ENCODE measurements at regions not wholly inside any gene's neighbourhood (a gene's known extent, or its start where the extent isn't known, plus 50 kb on each side); places are given as distances from the start of the nearest gene placed in this dataset.

DNA sequence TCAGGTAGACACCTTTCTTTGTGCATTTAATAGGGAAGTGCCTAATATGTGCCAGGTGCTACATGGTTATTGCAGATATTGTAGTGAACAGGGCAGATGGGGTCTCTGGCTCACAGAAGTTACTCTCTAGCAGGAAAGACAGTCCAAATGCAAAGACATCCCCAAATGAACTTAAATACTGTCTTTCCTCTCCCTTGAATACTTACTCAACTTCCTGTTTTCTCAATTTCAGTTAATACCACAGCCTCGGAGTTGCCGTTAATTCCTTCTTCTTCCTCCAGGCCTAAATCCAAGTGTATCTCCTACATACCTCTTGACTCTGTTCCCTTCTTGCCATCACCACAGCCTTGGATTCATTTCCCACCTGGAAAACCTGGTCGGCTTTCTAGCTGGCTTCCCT, 134.3 kb upstream of the SESN3 start:
- TF ChIP-seq, protein P1, sequence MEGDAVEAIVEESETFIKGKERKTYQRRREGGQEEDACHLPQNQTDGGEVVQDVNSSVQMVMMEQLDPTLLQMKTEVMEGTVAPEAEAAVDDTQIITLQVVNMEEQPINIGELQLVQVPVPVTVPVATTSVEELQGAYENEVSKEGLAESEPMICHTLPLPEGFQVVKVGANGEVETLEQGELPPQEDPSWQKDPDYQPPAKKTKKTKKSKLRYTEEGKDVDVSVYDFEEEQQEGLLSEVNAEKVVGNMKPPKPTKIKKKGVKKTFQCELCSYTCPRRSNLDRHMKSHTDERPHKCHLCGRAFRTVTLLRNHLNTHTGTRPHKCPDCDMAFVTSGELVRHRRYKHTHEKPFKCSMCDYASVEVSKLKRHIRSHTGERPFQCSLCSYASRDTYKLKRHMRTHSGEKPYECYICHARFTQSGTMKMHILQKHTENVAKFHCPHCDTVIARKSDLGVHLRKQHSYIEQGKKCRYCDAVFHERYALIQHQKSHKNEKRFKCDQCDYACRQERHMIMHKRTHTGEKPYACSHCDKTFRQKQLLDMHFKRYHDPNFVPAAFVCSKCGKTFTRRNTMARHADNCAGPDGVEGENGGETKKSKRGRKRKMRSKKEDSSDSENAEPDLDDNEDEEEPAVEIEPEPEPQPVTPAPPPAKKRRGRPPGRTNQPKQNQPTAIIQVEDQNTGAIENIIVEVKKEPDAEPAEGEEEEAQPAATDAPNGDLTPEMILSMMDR (IDR thresholded peaks at IDR 0.05; ENCODE audit: insufficient read depth in 1 of 2, low read depth in 1 of 2, low read length in 1 of 2, severe bottlenecking in 1 of 2, unreplicated experiment in 1 of 2) = no peak
- Mint-ChIP-seq H3K9me3 (ENCODE audit: unreplicated experiment) (peaks cover 16% of the 10 kb centered on the region), H3K27me3 (ENCODE audit: insufficient read depth, unreplicated experiment) (no peaks in the 10 kb centered on the region), H3K4me1 (ENCODE audit: low read depth, unreplicated experiment) (peaks cover 38% of the 10 kb centered on the region), H3K36me3 (ENCODE audit: insufficient read depth, unreplicated experiment) (no peaks in the 10 kb centered on the region), H3K27ac (ENCODE audit: unreplicated experiment) (peak overlapping the region; percentile 80), H3K4me3 (ENCODE audit: unreplicated experiment) (peak overlapping the region; percentile 50)
- Histone ChIP-seq H3K9me3 (no peaks in the 10 kb centered on the region), H3K4me3 (ENCODE audit: low read depth, low read length) (no peak overlapping the region), H3K36me3 (ENCODE audit: control insufficient read depth, insufficient read depth, low read length) (no peaks in the 10 kb centered on the region), H3K4me1 (peaks cover 37% of the 10 kb centered on the region), H3K27me3 (replicated peaks; ENCODE audit: control insufficient read depth, insufficient read depth, low read length) (no peaks in the 10 kb centered on the region)
- no TSS peak for BruUV-seq (replicated peaks)
- intact Hi-C loops (cut with micrococcal nuclease; ENCODE audit: unreplicated experiment) = loop anchor here (2.0 kb wide), 3 partner anchors 83 to 339 kb away; partner anchors contain the start of gene SESN3
- ChIA-PET POLR2A (no interaction called here), CTCF (no interaction called here)
- DNase-seq = no peak

DNA sequence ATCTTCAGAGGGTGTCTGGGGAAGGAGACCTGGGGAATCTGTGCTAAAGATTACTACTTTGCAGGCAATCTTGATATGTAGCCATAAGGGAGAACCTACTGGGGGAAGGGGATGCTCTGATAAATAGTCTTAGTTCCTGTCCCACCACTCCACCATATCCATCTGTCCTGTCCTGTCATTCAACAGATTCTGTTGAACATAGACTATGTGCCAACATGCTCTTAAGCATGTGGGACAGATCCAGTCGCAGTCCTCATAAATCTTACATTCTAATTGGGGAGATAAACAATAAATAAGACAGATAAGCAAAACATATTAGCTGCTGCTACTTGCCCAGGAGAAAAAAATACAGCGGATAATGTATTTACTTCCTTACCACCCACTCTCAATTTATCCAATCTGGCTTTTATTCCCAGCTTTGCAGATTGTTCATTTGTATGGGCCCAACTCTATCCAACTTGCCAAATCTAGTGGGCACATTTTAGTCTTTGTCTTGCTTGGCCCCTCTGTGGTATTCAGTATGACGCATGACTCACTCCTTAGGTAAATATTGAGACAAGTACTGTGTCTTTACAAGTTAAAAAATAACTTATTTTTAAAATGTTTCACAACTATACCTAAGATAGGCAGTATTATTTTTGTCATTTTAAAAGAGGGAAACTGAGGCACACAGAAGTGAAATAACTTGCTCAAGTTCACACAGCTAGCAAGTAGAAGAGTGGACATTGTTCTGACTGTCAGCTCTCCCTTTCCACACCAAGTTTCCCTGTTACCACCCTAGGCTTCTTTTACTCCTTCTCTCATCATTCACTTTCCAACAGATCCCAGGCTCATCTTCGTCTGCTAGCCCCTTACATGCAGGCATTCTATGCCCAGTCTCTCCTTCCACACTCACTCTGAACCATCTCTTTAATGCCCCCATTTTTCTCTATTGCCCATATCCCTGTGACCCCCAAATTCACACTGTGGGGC, 133.6 kb upstream of the SESN3 start:
- Mint-ChIP-seq H3K36me3 (ENCODE audit: insufficient read depth, unreplicated experiment) (no peaks in the 10 kb centered on the region), H3K27ac (ENCODE audit: unreplicated experiment) (peak overlapping the region; percentile 80), H3K27me3 (ENCODE audit: insufficient read depth, unreplicated experiment) (no peaks in the 10 kb centered on the region), H3K9me3 (ENCODE audit: unreplicated experiment) (peaks cover 16% of the 10 kb centered on the region), H3K4me1 (ENCODE audit: low read depth, unreplicated experiment) (peaks cover 38% of the 10 kb centered on the region), H3K4me3 (ENCODE audit: unreplicated experiment) (peak overlapping the region; percentile 50)
- POLR2A ChIA-PET = no interaction called here
- Histone ChIP-seq H3K4me3 (ENCODE audit: low read depth, low read length) (no peak overlapping the region), H3K9me3 (no peaks in the 10 kb centered on the region), H3K27me3 (replicated peaks; ENCODE audit: control insufficient read depth, insufficient read depth, low read length) (no peaks in the 10 kb centered on the region), H3K36me3 (ENCODE audit: control insufficient read depth, insufficient read depth, low read length) (no peaks in the 10 kb centered on the region), H3K4me1 (peaks cover 37% of the 10 kb centered on the region)
- peak in 1 of 2 experiments; percentile 61 for DNase-seq
- intact Hi-C loops (cut with micrococcal nuclease; ENCODE audit: unreplicated experiment) = loop anchor here (1.0 to 2.0 kb wide), 4 partner anchors 82 to 340 kb away; partner anchors contain the start of gene SESN3
- TF ChIP-seq, protein P1 (IDR thresholded peaks at IDR 0.05; ENCODE audit: insufficient read depth in 1 of 2, low read depth in 1 of 2, low read length in 1 of 2, severe bottlenecking in 1 of 2, unreplicated experiment in 1 of 2) = no peak
- CTCF ChIA-PET = interaction anchor here (0.7 to 1.7 kb wide), 2 partner anchors 181 to 344 kb away, joined by 3 to 7 read pairs; no protein-coding TSS in a partner anchor
- BruUV-seq (replicated peaks) = TSS peak; percentile 98

DNA sequence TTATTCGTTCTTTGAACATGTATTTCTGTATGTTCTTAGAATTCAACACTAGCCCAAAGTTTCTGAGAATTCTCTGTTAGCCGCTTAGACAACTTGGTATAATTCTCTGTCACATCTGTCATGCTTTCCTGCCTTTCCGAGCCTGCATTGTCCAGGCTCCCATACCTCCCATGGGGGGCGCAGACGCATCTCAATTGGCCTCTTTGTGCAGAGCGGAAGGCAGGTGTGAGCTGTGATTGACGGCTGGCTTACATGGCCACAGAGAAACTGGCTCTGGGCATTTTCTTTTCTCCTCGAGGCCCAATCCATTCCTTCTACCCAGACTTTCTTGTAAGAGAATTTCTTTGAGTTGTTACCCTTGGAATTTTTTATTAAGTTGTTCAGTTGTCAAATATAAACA, 132.7 kb upstream of the SESN3 start:
- intact Hi-C loops (cut with micrococcal nuclease; ENCODE audit: unreplicated experiment) = loop anchor here (1.0 to 2.0 kb wide), 6 partner anchors 81 to 401 kb away; partner anchors contain the start of gene SESN3
- Mint-ChIP-seq H3K4me1 (ENCODE audit: low read depth, unreplicated experiment) (peaks cover 44% of the 10 kb centered on the region), H3K27me3 (ENCODE audit: insufficient read depth, unreplicated experiment) (no peaks in the 10 kb centered on the region), H3K9me3 (ENCODE audit: unreplicated experiment) (peaks cover 16% of the 10 kb centered on the region), H3K36me3 (ENCODE audit: insufficient read depth, unreplicated experiment) (no peaks in the 10 kb centered on the region), H3K4me3 (ENCODE audit: unreplicated experiment) (no peak overlapping the region), H3K27ac (ENCODE audit: unreplicated experiment) (peak overlapping the region; percentile 80)
- no peak overlapping the region for H3K4me3 ChIP-seq (ENCODE audit: low read depth, low read length)
- CTCF ChIA-PET = interaction anchor here (0.7 to 1.7 kb wide), 2 partner anchors 182 to 345 kb away, joined by 3 to 7 read pairs; no protein-coding TSS in a partner anchor
- peaks cover 43% of the 10 kb centered on the region for H3K4me1 ChIP-seq
- no peaks in the 10 kb centered on the region for H3K36me3 ChIP-seq (ENCODE audit: control insufficient read depth, insufficient read depth, low read length)
- POLR2A ChIA-PET = no interaction called here
- peak; percentile 65 to 67 for DNase-seq
- no peaks in the 10 kb centered on the region for H3K9me3 ChIP-seq
- H3K27me3 ChIP-seq (replicated peaks; ENCODE audit: control insufficient read depth, insufficient read depth, low read length) = no peaks in the 10 kb centered on the region
- TF ChIP-seq, protein P1 (IDR thresholded peaks at IDR 0.05; ENCODE audit: insufficient read depth in 1 of 2, low read depth in 1 of 2, low read length in 1 of 2, severe bottlenecking in 1 of 2, unreplicated experiment in 1 of 2) = peak; percentile 15 to 41
- BruUV-seq (replicated peaks) = no TSS peak

Measured in Caco-2 (cell line).